GM23338 (cell line): ENCODE measurements at regions not wholly inside any gene's neighbourhood (a gene's known extent, or its start where the extent isn't known, plus 50 kb on each side); places are given as distances from the start of the nearest gene placed in this dataset.
"Not testable (repeated sequence)": the region's sequence is repeated elsewhere in the genome, so short reads cannot be mapped to it uniquely, and the experiment has no call there.

Source experiments
- ATAC-seq: fragments of 200-7000 bp; cut with Tn5 transposase; 3 replicates; pipeline ENCODE4 v1.9.1; 2020
- DNase-seq: peaks from one replicate; pipeline ENCODE4 v3.0.0-alpha.2; 2015; ENCODE audit warnings: low spot score
- H2AFZ ChIP-seq: fragments of 200-600 bp; sonication (generic); 2 replicates; pipeline ENCODE4 v1.8.0; 2016; ENCODE audit warnings: antibody characterized with exemption, mild to moderate bottlenecking, moderate library complexity
- H3F3A ChIP-seq: fragments of 200-600 bp; sonication (generic); replicated peaks from 2 replicates; pipeline ENCODE4 v1.8.0; 2017; ENCODE audit warnings: antibody characterized with exemption, mixed run types, low read depth
- H3K27ac ChIP-seq: fragments of 200-600 bp; sonication (generic); 2 replicates; pipeline ENCODE4 v1.6.1; 2016; ENCODE audit warnings: low read depth
- H3K27me3 ChIP-seq: fragments of 200-600 bp; sonication (generic); 2 replicates; pipeline ENCODE4 v1.8.0; 2016; ENCODE audit warnings: mild to moderate bottlenecking, mixed run types, moderate library complexity; ENCODE audit not compliant: insufficient read depth
- H3K36me3 ChIP-seq: fragments of 200-600 bp; sonication (generic); 2 replicates; pipeline ENCODE4 v1.8.0; 2016; ENCODE audit warnings: mild to moderate bottlenecking; ENCODE audit not compliant: insufficient read depth
- H3K4me1 ChIP-seq: fragments of 200-600 bp; sonication (generic); 2 replicates; pipeline ENCODE4 v1.8.0; 2016; ENCODE audit warnings: mild to moderate bottlenecking, moderate library complexity; ENCODE audit not compliant: insufficient read depth
- H3K4me2 ChIP-seq: fragments of 200-600 bp; sonication (generic); 2 replicates; pipeline ENCODE4 v1.7.1; 2017; ENCODE audit warnings: mixed run types
- H3K4me3 ChIP-seq: fragments of 200-600 bp; sonication (generic); 2 replicates; pipeline ENCODE4 v1.6.1; 2016; ENCODE audit warnings: mixed run types
- H3K79me2 ChIP-seq: fragments of 200-600 bp; sonication (generic); replicated peaks from 2 replicates; pipeline ENCODE4 v1.8.0; 2017; ENCODE audit warnings: mild to moderate bottlenecking; ENCODE audit not compliant: insufficient read depth
- H3K9me2 ChIP-seq: fragments of 200-600 bp; sonication (generic); 2 replicates; pipeline ENCODE4 v1.8.0; 2017; ENCODE audit not compliant: insufficient read depth
- H4K20me1 ChIP-seq: fragments of 200-600 bp; sonication (generic); replicated peaks from 2 replicates; pipeline ENCODE4 v1.8.0; 2017; ENCODE audit warnings: mild to moderate bottlenecking; ENCODE audit not compliant: insufficient read depth
- H3K27ac Mint-ChIP-seq: 2 replicates; pipeline ENCODE4 v1.8.0; 2020; ENCODE audit warnings: inconsistent platforms, mild to moderate bottlenecking, moderate library complexity, mixed read lengths
- H3K27me3 Mint-ChIP-seq: 3 replicates; pipeline ENCODE4 v1.8.0; 2022; ENCODE audit warnings: low read depth, mild to moderate bottlenecking, moderate library complexity, mixed read lengths, inconsistent platforms; ENCODE audit not compliant: insufficient read depth, poor library complexity
- H3K36me3 Mint-ChIP-seq: 3 replicates; pipeline ENCODE4 v1.8.0; 2021; ENCODE audit warnings: low read depth, mild to moderate bottlenecking, inconsistent platforms, moderate library complexity, mixed read lengths
- H3K4me1 Mint-ChIP-seq: 3 replicates; pipeline ENCODE4 v1.8.0; 2020; ENCODE audit warnings: mild to moderate bottlenecking, inconsistent platforms, mixed read lengths
- H3K4me3 Mint-ChIP-seq: 3 replicates; pipeline ENCODE4 v1.8.0; 2021; ENCODE audit warnings: moderate library complexity, mild to moderate bottlenecking, inconsistent platforms, mixed read lengths
- H3K9me3 Mint-ChIP-seq: 3 replicates; pipeline ENCODE4 v1.8.0; 2020; ENCODE audit warnings: moderate library complexity, mild to moderate bottlenecking, inconsistent platforms, mixed read lengths
- CTCF ChIP-seq, 2 experiments: fragments of 200-600 bp in 1 of 2; sonication (generic) in 1 of 2; conservative IDR thresholded peaks; 2 replicates each; pipeline versions ENCODE4 v1.5.1 to v1.6.1; 2016 to 2017; ENCODE audit warnings: antibody characterized with exemption in 2 of 2, low read depth in 2 of 2, mild to moderate bottlenecking in 2 of 2, moderate library complexity in 1 of 2
- ZNF114 ChIP-seq: fragments of 250-450 bp; sonication (Bioruptor Pico); IDR thresholded peaks from 2 replicates; pipeline ENCODE4 v1.5.0; 2020; ENCODE audit warnings: mild to moderate bottlenecking, moderate library complexity
- ZNF462 ChIP-seq: fragments of 250-450 bp; sonication (Bioruptor Pico); IDR thresholded peaks from 2 replicates; pipeline ENCODE4 v1.5.0; 2020; ENCODE audit warnings: mild to moderate bottlenecking, moderate library complexity

DNA sequence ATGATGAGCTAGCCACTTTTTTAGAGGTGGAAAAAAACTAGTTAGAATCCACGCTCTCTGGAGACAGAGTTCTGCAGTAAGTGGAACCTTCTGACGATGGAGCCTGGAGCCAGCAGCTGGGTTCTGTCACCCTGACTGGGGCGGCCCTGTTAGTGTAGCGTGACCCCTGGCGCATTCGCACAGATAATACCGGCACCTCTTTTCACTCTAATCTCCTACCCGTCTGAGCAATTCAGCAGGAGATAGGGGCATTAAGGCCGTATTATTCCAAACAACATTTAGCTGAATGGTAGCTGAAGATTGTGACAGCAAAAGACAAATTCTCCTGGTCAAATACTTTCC is 292.6 kb downstream of the FBXO8 start (continued):
- no peak for TF ChIP-seq ZNF462 (CRISPR knock-in tag)

DNA sequence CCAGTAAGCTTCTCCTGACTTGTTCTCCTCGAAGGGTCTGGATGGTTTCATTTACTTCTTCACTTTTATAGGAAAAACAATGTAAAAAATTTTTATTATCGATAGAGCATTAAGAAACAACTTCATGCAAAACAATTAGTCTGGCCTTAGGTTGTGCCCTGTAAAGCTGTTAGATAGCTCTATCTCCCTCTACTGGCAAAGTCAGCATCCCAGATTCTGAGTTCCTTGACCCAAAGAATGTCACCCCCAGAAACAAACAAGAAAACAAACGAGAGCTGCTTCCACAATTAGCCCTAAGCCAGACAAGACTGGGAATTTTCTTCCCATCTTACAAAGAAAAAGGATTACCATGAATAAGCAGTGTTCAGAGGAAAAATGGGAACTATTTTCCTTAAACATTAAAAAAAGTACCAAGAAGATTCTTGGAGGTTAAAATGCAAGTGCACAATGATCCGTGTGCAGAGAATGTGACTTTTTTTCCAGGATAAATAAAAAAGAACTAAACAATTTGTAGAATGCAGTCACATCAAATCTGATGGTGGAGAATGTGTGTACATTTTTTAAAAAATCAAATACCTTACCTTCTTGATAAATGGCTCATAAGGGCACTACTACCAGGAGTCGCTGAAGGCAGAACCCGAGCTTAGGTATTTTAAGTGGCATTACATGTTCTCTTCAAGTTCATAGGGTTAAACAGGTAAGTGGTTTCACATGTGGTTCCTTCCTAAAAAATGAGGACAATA is 293.2 kb downstream of the FBXO8 start:
- Mint-ChIP-seq H3K9me3 (no peaks in the 10 kb centered on the region), H3K27ac (no peak overlapping the region), H3K36me3 (no peaks in the 10 kb centered on the region), H3K4me3 (no peak overlapping the region), H3K4me1 (no peaks in the 10 kb centered on the region), H3K27me3 (no peaks in the 10 kb centered on the region)
- Histone ChIP-seq H3K27me3 (no peaks in the 10 kb centered on the region), H3K4me2 (no peak overlapping the region), H3F3A (no peaks in the 10 kb centered on the region), H3K27ac (no peak overlapping the region), H3K4me1 (no peaks in the 10 kb centered on the region), H3K4me3 (no peak overlapping the region), H3K36me3 (no peaks in the 10 kb centered on the region), H3K9me2 (no peaks in the 10 kb centered on the region), H4K20me1 (no peaks in the 10 kb centered on the region), H3K79me2 (no peaks in the 10 kb centered on the region), H2AFZ (no peak overlapping the region)
- peak; percentile 77 for DNase-seq
- ATAC-seq, result peak; percentile 92
- peak; percentile 69 to 73 for TF ChIP-seq CTCF (conservative IDR thresholded peaks at IDR 0.05; ENCODE audit: low read depth in 2 of 2)
- no peak for TF ChIP-seq ZNF114 (CRISPR knock-in tag)

DNA sequence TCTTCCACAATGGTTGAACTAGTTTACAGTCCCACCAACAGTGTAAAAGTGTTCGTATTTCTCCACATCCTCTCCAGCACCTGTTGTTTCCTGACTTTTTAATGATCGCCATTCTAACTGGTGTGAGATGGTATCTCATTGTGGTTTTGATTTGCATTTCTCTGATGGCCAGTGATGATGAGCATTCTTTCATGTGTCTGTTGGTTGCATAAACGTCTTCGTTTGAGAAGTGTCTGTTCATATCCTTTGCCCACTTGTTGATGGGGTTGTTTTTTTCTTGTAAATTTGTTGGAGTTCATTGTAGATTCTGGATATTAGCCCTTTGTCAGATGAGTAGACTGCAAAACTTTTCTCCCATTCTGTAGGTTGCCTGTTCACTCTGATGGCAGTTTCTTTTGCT is 319.9 kb downstream of the FBXO8 start:
- DNase-seq, H3K79me2 ChIP-seq, H3K36me3 ChIP-seq, H3K4me3 Mint-ChIP-seq, H3K27ac Mint-ChIP-seq, H3K27me3 Mint-ChIP-seq, H3K4me1 Mint-ChIP-seq, H3K4me3 ChIP-seq, H4K20me1 ChIP-seq, ATAC-seq, H3K27ac ChIP-seq, H3K36me3 Mint-ChIP-seq, H3K27me3 ChIP-seq, H3F3A ChIP-seq, H3K4me2 ChIP-seq, H2AFZ ChIP-seq, H3K9me2 ChIP-seq, H3K4me1 ChIP-seq: not testable (repeated sequence)
- H3K9me3 Mint-ChIP-seq, result peaks cover 16% of the 10 kb centered on the region; the same call in 2 of the 3 replicates
